Activated T-cell treated with anti-CD3 and anti-CD28 coated beads for 24 hours (primary cell): ENCODE measurements at regions not wholly inside any gene's neighbourhood (a gene's known extent, or its start where the extent isn't known, plus 50 kb on each side); places are given as distances from the start of the nearest gene placed in this dataset.

Source experiments
- DNase-seq: peaks from one replicate; pipeline ENCODE4 v3.0.0-alpha.2; 2020; ENCODE audit warnings: low read depth

DNA sequence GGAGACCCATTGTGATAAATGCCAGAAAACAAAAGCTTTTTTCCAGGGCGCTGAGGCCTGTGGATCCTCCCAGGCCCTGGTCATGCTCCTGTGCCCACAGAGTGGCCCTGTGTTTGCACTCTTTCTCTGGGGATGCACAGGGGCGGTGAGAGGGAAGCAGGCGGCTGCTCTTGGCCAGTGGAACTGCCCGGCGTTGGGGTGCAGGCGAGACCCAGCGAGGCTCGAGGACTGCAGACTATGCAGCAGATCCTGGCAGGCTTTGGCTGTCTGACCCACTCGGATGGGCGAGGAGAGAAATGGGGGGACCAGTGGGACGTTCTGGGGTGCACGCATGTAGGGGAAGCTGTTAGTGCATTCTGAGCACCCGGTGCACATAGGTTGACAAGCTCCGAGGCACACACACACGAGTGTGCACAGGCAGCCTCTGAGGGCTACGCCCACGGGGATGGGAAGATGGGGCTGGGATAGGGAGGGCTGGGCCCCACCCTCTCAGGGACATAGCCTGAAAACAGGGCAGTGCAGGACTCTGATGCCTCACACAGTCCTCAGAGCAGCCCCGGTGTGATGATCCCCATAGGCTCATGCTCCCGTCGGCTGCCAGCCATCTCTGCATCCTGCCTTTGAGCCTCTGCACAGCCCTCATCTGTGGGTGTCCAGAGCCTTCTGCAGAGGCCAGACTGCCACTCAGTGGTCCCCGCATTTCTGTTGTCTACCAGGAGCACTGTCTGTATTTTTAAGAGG is 1233.5 kb downstream of the BRD1 start:
- no peak for DNase-seq

GRCh38 chr22:48593551-48593950 is 1234.1 kb downstream of the BRD1 start:
- DNase-seq: no peak

- no peak for DNase-seq
Measured at GRCh38 chr22:48592931-48593330, 1234.7 kb downstream of the BRD1 start.

DNA sequence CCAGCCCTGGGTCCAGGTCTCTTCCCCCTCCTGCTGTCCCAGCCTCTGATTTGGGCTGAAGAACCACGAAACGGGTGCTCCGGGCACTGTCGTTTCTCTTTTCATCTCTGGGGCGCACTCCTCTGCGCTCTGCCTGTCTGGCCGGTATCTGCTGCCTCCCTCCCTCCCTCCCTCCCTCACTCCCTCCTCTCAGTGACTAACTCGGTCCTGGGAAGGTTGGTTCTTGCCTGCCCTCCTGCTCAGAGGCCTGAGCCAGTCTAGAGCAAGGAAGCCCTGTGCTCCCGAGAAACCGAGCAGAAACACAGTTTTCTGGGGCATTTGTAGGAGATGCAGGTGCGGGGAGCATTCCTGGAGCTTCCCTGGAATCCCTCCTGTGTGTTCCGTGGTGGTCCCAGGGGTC is 1235.2 kb downstream of the BRD1 start:
- DNase-seq: no peak

GRCh38 chr22:48592066-48592345 is 1235.7 kb downstream of the BRD1 start:
- no peak for DNase-seq

- DNase-seq: no peak
Measured at GRCh38 chr22:48591286-48592065, 1236.2 kb downstream of the BRD1 start.

DNA sequence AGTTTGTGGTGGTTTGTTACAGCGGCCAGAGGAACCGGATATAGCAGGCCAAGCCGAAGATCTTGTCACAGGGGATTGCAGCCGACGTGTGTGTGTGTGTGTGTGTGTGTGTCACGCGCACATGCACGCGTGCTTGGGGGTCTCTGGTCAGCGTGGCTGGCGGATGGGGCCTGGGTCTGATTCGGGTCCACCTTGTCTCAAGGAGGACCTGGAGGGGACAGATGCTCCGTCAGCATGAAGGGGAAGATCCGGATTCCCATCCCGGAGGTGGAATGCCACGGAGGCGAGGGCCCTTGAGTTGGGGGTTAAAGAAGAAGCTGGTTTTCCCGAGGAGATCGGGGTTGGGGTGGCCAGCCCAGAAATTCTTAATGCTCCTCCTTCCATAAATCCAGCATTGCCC is 1237.8 kb downstream of the BRD1 start:
- DNase-seq: no peak

DNA sequence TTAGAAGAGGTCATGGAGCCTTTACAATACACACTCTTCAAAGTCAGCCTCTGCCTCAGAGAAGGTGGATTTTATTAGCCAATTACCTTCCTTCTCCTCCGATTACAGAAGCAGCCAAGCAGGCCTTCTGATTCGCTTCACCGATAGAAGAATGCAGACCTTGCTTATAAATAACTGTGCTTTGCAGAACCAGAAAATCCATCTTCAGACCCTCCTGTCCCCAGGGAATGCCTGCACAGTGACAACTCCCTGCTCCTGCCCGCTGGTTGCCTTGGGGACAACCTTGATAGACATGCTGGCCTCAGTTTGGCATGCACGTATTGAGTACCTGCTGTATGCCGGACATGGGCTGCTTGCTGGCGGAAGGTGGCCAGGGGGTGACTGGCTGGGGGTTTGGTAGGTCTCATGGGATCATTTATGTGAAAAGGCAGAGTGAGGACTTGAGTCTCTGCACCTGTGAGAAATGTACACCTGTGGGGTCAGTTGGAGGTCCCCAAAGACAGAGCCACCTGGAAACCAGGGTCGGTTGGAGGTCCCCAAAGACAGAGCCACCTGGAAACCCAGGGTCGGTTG is 1238.7 kb downstream of the BRD1 start:
- no peak for DNase-seq

DNA sequence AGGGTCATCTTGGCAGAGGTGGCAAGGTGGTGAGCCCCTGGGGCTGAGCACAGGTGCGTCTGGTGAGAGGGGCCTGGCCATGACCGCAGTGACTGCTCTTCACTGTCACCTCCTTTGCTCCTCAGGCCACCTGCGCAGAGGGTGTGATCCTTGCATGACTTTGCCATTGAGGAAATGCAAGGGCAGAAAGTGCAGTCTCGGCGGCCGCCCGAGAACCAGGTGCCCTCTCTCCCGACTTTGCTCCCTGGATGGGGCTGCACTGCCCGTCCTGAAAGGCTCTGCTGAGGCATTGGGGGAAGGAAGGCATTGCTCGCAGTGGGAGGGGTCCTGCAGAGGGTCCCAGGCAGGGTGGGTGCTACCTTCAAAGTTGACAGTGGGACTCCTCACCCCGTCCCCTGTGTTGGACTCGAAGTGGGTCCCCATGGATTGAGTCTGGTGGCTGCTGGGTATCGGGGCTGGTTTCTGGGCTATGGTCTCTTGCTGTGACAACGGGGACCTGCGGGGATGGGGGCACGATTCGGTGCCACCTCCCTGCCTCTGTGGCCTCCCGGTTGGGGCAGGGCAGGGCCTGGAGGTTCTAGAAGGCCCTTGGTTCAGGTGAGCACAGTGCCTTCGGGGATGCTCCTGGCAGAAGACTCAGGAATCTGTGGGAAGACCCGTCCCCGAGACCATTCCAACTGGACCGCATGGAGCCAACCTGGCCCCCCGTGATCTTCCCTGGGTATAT is 1239.4 kb downstream of the BRD1 start:
- DNase-seq: no peak

GRCh38 chr22:48587236-48587865 is 1240.3 kb downstream of the BRD1 start:
- DNase-seq: no peak

DNA sequence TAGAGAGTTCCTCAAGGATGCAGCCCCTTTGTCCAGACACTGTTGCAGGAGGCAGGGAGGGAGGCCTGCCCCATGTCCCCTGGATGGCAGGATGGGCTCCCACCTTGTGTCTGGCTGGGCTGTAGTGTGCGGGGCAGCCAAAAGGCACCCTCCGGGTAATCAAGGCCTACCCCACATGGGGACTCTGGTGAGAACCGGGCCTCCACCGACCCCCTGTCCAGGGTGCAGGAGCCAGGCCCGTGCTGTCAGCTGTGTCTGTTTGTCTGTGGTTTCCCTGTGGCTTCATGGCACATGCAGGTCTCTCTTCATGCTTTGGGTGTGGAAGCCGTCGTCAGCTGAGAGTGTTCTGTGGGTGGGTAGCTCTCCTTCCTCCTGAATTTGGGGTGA is 1240.9 kb downstream of the BRD1 start:
- no peak for DNase-seq

DNA sequence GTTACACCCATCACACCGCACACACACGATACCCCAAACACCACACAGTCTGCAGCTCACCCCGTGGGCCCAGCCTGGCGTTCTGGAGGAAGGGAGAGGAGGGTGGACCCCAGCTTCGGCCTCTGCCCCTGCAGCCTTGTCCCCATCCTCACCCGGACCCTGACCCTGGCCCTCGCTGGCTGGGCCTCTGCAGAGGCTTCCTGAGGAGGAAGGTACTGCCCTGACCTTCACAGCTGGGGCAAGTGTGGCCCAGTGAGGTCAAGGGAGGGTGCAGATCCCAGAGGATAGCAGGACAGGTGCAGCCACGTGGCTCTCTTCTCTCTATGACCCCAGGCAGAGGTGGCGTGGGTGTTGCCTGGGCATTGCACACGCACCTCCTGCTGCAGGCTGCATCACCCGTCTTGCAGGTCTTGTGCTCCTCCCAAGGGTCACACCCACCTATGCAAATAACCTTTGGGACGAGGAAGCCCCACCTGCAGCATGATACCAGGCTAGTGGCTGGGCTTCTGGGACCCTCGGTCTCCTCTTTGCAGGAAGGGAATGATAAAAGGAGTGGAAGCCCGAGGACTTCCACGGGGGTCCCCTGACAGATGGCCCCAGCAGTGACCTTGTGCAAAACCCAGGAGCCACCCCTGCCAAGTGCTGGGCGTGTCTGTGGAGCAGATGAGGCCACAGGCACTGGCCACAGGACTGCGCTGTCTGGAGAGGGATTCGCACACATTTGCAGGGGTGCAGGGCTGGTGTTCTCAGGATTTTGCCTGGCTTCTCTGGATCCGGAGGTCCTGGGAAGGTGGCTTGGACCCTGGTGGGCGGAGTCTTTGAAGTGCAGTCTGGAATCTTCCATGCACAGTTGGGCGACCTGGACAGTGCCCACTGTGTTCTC is 1241.5 kb downstream of the BRD1 start:
- no peak for DNase-seq

DNA sequence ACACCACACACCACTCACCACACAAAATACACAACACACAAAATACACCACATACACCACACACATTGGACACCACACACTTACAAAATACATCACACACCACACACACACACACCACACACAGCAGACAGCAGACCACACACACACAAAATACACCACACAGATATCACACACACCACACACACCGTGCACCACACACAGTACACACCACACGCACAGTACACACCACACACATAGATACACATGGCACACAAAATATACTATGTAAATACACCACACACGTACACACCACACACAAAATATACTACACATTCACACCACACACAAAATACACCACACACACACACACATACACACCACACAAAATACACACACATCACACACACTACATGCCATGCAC is 1243.5 kb downstream of the BRD1 start:
- DNase-seq: no peak

DNA sequence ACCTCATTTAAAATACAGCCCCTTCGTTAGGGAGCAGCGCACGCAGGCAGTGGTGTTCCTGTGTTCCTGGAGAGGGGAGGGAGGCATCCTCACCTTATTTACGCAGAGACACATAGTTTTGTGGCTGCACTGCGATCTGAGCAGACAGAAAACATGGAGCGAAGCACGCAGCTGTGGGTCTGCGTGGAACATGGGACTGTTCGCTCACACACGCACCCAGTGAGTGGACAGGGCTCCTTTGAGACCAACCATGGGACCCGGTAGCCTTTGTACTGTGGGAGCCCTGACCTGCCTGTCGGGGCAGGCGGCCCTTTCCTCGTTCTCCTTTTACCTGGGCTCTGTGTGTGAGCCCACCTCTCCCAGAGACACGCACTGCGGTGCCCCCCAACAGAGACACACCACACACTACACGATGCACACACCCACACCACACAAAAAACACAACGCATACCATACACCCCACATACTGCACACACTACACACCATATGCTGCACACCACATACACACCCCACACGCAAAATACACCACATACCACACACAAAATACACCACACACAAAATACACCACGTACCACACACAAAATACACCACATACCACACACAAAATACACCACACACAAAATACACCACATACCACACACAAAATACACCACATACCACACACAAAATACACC is 1245.7 kb downstream of the BRD1 start:
- no peak for DNase-seq

- no peak for DNase-seq
Measured at GRCh38 chr22:48581205-48581766, 1246.4 kb downstream of the BRD1 start.

GRCh38 chr22:48580481-48580970 is 1247.1 kb downstream of the BRD1 start:
- DNase-seq: no peak

- no peak for DNase-seq
Measured at GRCh38 chr22:48579928-48580309, 1247.8 kb downstream of the BRD1 start.

GRCh38 chr22:48579043-48579927 is 1248.4 kb downstream of the BRD1 start:
- no peak for DNase-seq
